ENCODE measurements at regions not wholly inside any gene's neighbourhood (a gene's known extent, or its start where the extent isn't known, plus 50 kb on each side); places are given as distances from the start of the nearest gene placed in this dataset.

DNA sequence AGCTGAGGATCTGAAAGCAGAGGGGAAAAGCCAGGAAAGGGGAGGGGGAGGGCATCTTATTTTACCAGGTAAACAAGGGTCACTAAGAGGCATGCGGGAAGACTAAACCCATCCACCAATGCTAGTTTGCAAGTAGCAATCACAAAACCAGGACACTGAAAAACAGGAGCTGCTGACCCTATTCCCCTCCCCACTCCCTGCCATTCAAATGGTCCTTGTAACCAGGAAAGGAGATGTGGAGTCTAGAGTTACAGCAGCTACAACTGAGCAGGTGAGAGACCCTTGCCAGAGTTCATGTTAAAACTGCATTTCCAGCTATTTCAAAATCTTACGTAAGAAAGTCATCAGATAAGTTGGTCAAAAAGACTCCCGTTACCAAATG lies 85.3 kb upstream of the SIMC1 start:
- Histone ChIP-seq H3K4me3 (ENCODE audit: low read depth in 2 of 2, low read length in 2 of 2) (no peak overlapping the region), H3K36me3 (ENCODE audit: control insufficient read depth, insufficient read depth, low read length) (no peaks in the 10 kb centered on the region), H3K4me1 (ENCODE audit: control insufficient read depth, insufficient read depth, low read length) (no peaks in the 10 kb centered on the region), H3K9me3 (ENCODE audit: control insufficient read depth, insufficient read depth, low read depth, low read length) (no peaks in the 10 kb centered on the region), H3K27ac (ENCODE audit: low read length) (no peak overlapping the region), H3K27me3 (ENCODE audit: control insufficient read depth, insufficient read depth, low read length) (peaks cover 13% of the 10 kb centered on the region)
- ATAC-seq: no peak
- intact Hi-C loops (cut with micrococcal nuclease; ENCODE audit: unreplicated experiment): no loop called here
- ChIA-PET CTCF (no interaction called here), POLR2A (interaction anchor here (0.5 to 0.7 kb wide), 2 partner anchors 18 to 68 kb away, joined by 3 to 13 read pairs; no protein-coding TSS in a partner anchor)
- no peak for TF ChIP-seq POLR2AphosphoS5 (IDR thresholded peaks at IDR 0.05; ENCODE audit: low read depth, low read length)
- TF ChIP-seq TCF7L2 (IDR thresholded peaks at IDR 0.05; ENCODE audit: low read depth, low read length): no peak
- TF ChIP-seq, protein P1, sequence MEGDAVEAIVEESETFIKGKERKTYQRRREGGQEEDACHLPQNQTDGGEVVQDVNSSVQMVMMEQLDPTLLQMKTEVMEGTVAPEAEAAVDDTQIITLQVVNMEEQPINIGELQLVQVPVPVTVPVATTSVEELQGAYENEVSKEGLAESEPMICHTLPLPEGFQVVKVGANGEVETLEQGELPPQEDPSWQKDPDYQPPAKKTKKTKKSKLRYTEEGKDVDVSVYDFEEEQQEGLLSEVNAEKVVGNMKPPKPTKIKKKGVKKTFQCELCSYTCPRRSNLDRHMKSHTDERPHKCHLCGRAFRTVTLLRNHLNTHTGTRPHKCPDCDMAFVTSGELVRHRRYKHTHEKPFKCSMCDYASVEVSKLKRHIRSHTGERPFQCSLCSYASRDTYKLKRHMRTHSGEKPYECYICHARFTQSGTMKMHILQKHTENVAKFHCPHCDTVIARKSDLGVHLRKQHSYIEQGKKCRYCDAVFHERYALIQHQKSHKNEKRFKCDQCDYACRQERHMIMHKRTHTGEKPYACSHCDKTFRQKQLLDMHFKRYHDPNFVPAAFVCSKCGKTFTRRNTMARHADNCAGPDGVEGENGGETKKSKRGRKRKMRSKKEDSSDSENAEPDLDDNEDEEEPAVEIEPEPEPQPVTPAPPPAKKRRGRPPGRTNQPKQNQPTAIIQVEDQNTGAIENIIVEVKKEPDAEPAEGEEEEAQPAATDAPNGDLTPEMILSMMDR (IDR thresholded peaks at IDR 0.05): no peak
- TF ChIP-seq, protein P2, sequence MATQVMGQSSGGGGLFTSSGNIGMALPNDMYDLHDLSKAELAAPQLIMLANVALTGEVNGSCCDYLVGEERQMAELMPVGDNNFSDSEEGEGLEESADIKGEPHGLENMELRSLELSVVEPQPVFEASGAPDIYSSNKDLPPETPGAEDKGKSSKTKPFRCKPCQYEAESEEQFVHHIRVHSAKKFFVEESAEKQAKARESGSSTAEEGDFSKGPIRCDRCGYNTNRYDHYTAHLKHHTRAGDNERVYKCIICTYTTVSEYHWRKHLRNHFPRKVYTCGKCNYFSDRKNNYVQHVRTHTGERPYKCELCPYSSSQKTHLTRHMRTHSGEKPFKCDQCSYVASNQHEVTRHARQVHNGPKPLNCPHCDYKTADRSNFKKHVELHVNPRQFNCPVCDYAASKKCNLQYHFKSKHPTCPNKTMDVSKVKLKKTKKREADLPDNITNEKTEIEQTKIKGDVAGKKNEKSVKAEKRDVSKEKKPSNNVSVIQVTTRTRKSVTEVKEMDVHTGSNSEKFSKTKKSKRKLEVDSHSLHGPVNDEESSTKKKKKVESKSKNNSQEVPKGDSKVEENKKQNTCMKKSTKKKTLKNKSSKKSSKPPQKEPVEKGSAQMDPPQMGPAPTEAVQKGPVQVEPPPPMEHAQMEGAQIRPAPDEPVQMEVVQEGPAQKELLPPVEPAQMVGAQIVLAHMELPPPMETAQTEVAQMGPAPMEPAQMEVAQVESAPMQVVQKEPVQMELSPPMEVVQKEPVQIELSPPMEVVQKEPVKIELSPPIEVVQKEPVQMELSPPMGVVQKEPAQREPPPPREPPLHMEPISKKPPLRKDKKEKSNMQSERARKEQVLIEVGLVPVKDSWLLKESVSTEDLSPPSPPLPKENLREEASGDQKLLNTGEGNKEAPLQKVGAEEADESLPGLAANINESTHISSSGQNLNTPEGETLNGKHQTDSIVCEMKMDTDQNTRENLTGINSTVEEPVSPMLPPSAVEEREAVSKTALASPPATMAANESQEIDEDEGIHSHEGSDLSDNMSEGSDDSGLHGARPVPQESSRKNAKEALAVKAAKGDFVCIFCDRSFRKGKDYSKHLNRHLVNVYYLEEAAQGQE (IDR thresholded peaks at IDR 0.05; ENCODE audit: insufficient read depth in 1 of 2, low read depth in 2 of 2, low read length in 1 of 2): no peak
- TF ChIP-seq SIN3A (IDR thresholded peaks at IDR 0.05; ENCODE audit: borderline replicate concordance, insufficient read depth, low read depth, low read length): no peak
- no TSS peak for BruUV-seq (replicated peaks)
- in situ Hi-C loops (cut with HindIII; ENCODE audit: low pct_unique_long_range_greater_than_20kb, low sequenced_read_pairs): no loop called here
- DNase-seq (ENCODE audit: low read depth, low spot score): no peak

DNA sequence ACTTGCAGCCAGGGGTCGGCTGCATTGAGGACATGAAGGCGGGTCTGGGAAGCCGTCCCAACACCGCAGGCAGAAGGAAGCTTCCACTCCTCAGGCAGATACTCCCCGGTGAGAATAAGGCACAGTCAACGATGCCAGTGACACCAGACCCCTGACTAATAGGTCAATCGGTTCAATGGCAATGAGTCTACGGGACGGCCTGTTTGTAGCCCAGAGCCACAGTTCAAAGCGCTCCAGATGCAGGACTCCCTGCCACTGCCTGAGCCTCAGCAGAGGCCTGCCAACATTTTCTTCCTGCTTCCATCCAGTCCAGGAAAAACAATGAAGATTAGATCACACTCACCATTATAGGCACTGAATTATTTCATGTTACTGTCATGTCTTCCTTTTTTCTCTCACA lies 84.5 kb upstream of the SIMC1 start:
- H3K27ac ChIP-seq (ENCODE audit: low read length): no peak overlapping the region
- POLR2A ChIA-PET: no interaction called here
- no peaks in the 10 kb centered on the region for H3K4me1 ChIP-seq (ENCODE audit: control insufficient read depth, insufficient read depth, low read length)
- no peak overlapping the region for H3K4me3 ChIP-seq (ENCODE audit: low read depth in 2 of 2, low read length in 2 of 2)
- in situ Hi-C loops (cut with HindIII; ENCODE audit: low pct_unique_long_range_greater_than_20kb, low sequenced_read_pairs): no loop called here
- no peak for ATAC-seq
- no peak for DNase-seq (ENCODE audit: low read depth, low spot score)
- intact Hi-C loops (cut with micrococcal nuclease; ENCODE audit: unreplicated experiment): no loop called here
- H3K27me3 ChIP-seq (ENCODE audit: control insufficient read depth, insufficient read depth, low read length): peaks cover 19% of the 10 kb centered on the region
- no TSS peak for BruUV-seq (replicated peaks)
- H3K9me3 ChIP-seq (ENCODE audit: control insufficient read depth, insufficient read depth, low read depth, low read length): no peaks in the 10 kb centered on the region
- no peaks in the 10 kb centered on the region for H3K36me3 ChIP-seq (ENCODE audit: control insufficient read depth, insufficient read depth, low read length)
- CTCF ChIA-PET: no interaction called here
- TF ChIP-seq, protein P2 (IDR thresholded peaks at IDR 0.05; ENCODE audit: insufficient read depth in 1 of 2, low read depth in 2 of 2, low read length in 1 of 2): no peak
- TF ChIP-seq TCF7L2 (IDR thresholded peaks at IDR 0.05; ENCODE audit: low read depth, low read length): no peak

All from Panc1 (cell line).